Neural cell (in vitro differentiated cells): ENCODE measurements at regions not wholly inside any gene's neighbourhood (a gene's known extent, or its start where the extent isn't known, plus 50 kb on each side); places are given as distances from the start of the nearest gene placed in this dataset.

Source experiments
- H2AFZ ChIP-seq: fragments of 200-600, 300-800 bp; sonication (generic), shearing (Covaris generic); 2 replicates; pipeline ENCODE4 v1.6.0; 2014; ENCODE audit warnings: low read depth, mild to moderate bottlenecking, antibody characterized with exemption, low read length, moderate library complexity
- H3F3A ChIP-seq: fragments of 200-600 bp; shearing (Covaris generic); 2 replicates; pipeline ENCODE4 v1.6.1; 2016; ENCODE audit warnings: mild to moderate bottlenecking, moderate library complexity, mixed read lengths, antibody characterized with exemption, low read length; ENCODE audit not compliant: insufficient read depth, poor library complexity, severe bottlenecking
- H3K27ac ChIP-seq: fragments of 200-600, 300-800 bp; sonication (generic), shearing (Covaris generic); 2 replicates; pipeline ENCODE4 v1.5.1; 2014; ENCODE audit warnings: mild to moderate bottlenecking, low read length, moderate library complexity
- H3K27me3 ChIP-seq: fragments of 300-800, 200-600 bp; sonication (generic), shearing (Covaris generic); 2 replicates; pipeline ENCODE4 v1.6.0; 2014; ENCODE audit warnings: mild to moderate bottlenecking, low read depth, low read length, moderate library complexity; ENCODE audit not compliant: insufficient read depth
- H3K36me3 ChIP-seq: fragments of 300-800, 200-600 bp; sonication (generic), shearing (Covaris generic); 2 replicates; pipeline ENCODE4 v1.5.1; 2014; ENCODE audit warnings: mild to moderate bottlenecking, antibody characterized with exemption, low read length, moderate library complexity; ENCODE audit not compliant: insufficient read depth
- H3K4me2 ChIP-seq: fragments of 300-800, 200-600 bp; sonication (generic), shearing (Covaris generic); 2 replicates; pipeline ENCODE4 v1.6.0; 2014; ENCODE audit warnings: mild to moderate bottlenecking, low read length
- H3K4me3 ChIP-seq: fragments of 300-800, 200-600 bp; sonication (generic), shearing (Covaris generic); 2 replicates; pipeline ENCODE4 v1.5.1; 2014; ENCODE audit warnings: mild to moderate bottlenecking, low read length, moderate library complexity
- H3K79me2 ChIP-seq: fragments of 200-600 bp; shearing (Covaris generic); replicated peaks from 2 replicates; pipeline ENCODE4 v1.6.0; 2014; ENCODE audit warnings: mild to moderate bottlenecking, low read length, moderate library complexity; ENCODE audit not compliant: insufficient read depth
- H3K9ac ChIP-seq: fragments of 300-800, 200-600 bp; sonication (generic), shearing (Covaris generic); 2 replicates; pipeline ENCODE4 v1.6.1; 2016; ENCODE audit warnings: mild to moderate bottlenecking, low read length, mixed read lengths
- H3K9me2 ChIP-seq: fragments of 200-600 bp; shearing (Covaris generic); 2 replicates; pipeline ENCODE4 v1.6.1; 2016; ENCODE audit warnings: mild to moderate bottlenecking, low read length, mixed read lengths; ENCODE audit not compliant: insufficient read depth
- H3K9me3 ChIP-seq: fragments of 200-600, 300-800 bp; sonication (generic), shearing (Covaris generic); 2 replicates; pipeline ENCODE4 v1.6.1; 2016; ENCODE audit warnings: mild to moderate bottlenecking, mixed run types, low read length, moderate library complexity, mixed read lengths
- H4K20me1 ChIP-seq: fragments of 200-600 bp; shearing (Covaris generic); 2 replicates; pipeline ENCODE4 v1.6.1; 2016; ENCODE audit warnings: mild to moderate bottlenecking, mixed run types; ENCODE audit not compliant: insufficient read depth
- EZH2 ChIP-seq: fragments of 200-600, 300-800 bp; shearing (Covaris generic), sonication (generic); IDR thresholded peaks from 2 replicates; pipeline ENCODE4 v1.6.1; 2014; ENCODE audit warnings: antibody characterized with exemption, low read length, borderline replicate concordance, mild to moderate bottlenecking; ENCODE audit not compliant: insufficient read depth, poor library complexity, severe bottlenecking
- RAD21 ChIP-seq: fragments of 450-650 bp; conservative IDR thresholded peaks from 2 replicates; pipeline ENCODE4 v1.6.1; 2014; ENCODE audit warnings: antibody characterized with exemption, mild to moderate bottlenecking, moderate library complexity
- SMC3 ChIP-seq: fragments of 450-650 bp; conservative IDR thresholded peaks from 2 replicates; pipeline ENCODE4 v1.6.1; 2014; ENCODE audit warnings: antibody characterized with exemption, mild to moderate bottlenecking, moderate library complexity; ENCODE audit not compliant: poor library complexity
- TAF1 ChIP-seq: IDR thresholded peaks from 2 replicates; pipeline ENCODE4 v1.6.1; 2012; ENCODE audit warnings: low read depth
- TF ChIP-seq, protein P1 (sequence below): fragments of 450-650 bp; IDR thresholded peaks from 2 replicates; pipeline ENCODE4 v1.5.1; 2014; ENCODE audit warnings: antibody characterized with exemption, mild to moderate bottlenecking, moderate library complexity; ENCODE audit not compliant: poor library complexity, severe bottlenecking
- TF ChIP-seq, protein P2 (sequence below): IDR thresholded peaks from 2 replicates; pipeline ENCODE4 v1.6.1; 2012; ENCODE audit warnings: borderline replicate concordance

DNA sequence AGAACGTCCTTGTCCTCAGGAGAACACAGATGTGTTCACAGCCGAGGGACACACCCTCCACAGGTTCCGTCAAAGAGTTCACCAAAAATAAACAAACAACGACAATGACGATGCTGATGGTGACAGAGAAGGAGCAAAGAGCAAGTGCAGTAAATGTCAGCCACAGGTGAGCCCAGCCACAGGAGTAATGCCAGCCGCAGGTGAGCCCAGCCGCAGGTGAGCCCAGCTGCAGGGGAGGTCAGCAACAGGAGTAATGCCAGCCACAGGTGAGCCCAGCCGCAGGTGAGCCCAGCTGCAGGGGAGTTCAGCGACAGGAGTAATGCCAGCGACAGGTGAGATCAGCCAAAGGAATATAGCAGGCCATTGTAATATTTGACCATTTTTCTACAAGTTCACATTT is 315.2 kb downstream of the FOXL1 start:
- Histone ChIP-seq H4K20me1 (no peaks in the 10 kb centered on the region), H3K27me3 (no peaks in the 10 kb centered on the region), H3K27ac (no peak overlapping the region), H2AFZ (no peak overlapping the region), H3K79me2 (no peaks in the 10 kb centered on the region), H3K9me2 (no peaks in the 10 kb centered on the region), H3K9ac (no peak overlapping the region), H3K4me3 (no peak overlapping the region), H3K9me3 (no peaks in the 10 kb centered on the region), H3K36me3 (no peaks in the 10 kb centered on the region), H3F3A (no peaks in the 10 kb centered on the region), H3K4me2 (no peak overlapping the region)
- TF ChIP-seq SMC3 = no peak
- no peak for TF ChIP-seq RAD21
- TF ChIP-seq, protein P1, sequence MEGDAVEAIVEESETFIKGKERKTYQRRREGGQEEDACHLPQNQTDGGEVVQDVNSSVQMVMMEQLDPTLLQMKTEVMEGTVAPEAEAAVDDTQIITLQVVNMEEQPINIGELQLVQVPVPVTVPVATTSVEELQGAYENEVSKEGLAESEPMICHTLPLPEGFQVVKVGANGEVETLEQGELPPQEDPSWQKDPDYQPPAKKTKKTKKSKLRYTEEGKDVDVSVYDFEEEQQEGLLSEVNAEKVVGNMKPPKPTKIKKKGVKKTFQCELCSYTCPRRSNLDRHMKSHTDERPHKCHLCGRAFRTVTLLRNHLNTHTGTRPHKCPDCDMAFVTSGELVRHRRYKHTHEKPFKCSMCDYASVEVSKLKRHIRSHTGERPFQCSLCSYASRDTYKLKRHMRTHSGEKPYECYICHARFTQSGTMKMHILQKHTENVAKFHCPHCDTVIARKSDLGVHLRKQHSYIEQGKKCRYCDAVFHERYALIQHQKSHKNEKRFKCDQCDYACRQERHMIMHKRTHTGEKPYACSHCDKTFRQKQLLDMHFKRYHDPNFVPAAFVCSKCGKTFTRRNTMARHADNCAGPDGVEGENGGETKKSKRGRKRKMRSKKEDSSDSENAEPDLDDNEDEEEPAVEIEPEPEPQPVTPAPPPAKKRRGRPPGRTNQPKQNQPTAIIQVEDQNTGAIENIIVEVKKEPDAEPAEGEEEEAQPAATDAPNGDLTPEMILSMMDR = no peak
- no peak for TF ChIP-seq EZH2

DNA sequence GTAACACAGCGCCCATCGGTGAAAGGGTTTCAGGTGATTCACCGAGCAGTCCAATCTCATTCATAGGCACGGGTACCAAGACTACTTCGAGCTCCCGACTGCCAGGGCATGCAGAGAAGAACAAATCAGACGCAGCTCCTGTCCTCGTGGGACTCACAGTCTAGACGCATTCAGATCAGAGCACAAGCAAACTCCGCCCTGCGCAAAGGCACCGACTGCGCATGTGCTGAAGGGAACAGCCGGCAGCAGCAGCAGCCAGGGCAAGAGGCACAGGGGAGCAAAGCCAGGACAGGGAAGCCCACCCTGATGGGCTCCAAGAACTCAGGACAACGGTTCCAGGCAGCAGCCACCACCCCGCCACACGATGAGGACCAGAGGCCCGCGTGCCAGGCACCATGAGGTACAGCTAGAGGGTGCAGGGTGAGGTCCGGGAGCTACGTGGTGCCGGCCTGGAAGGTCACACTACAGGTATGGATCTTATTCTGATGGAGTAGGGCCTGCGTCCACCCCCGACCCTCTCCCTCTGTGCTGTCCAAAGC is 315.7 kb downstream of the FOXL1 start:
- H3K36me3 ChIP-seq = no peaks in the 10 kb centered on the region
- H3K4me2 ChIP-seq = no peak overlapping the region
- H2AFZ ChIP-seq = no peak overlapping the region
- no peaks in the 10 kb centered on the region for H3F3A ChIP-seq
- H3K27me3 ChIP-seq = no peaks in the 10 kb centered on the region
- H3K9me3 ChIP-seq = no peaks in the 10 kb centered on the region
- H3K27ac ChIP-seq = no peak overlapping the region
- TF ChIP-seq EZH2 (no peak), TAF1 (no peak)
- TF ChIP-seq, protein P2, sequence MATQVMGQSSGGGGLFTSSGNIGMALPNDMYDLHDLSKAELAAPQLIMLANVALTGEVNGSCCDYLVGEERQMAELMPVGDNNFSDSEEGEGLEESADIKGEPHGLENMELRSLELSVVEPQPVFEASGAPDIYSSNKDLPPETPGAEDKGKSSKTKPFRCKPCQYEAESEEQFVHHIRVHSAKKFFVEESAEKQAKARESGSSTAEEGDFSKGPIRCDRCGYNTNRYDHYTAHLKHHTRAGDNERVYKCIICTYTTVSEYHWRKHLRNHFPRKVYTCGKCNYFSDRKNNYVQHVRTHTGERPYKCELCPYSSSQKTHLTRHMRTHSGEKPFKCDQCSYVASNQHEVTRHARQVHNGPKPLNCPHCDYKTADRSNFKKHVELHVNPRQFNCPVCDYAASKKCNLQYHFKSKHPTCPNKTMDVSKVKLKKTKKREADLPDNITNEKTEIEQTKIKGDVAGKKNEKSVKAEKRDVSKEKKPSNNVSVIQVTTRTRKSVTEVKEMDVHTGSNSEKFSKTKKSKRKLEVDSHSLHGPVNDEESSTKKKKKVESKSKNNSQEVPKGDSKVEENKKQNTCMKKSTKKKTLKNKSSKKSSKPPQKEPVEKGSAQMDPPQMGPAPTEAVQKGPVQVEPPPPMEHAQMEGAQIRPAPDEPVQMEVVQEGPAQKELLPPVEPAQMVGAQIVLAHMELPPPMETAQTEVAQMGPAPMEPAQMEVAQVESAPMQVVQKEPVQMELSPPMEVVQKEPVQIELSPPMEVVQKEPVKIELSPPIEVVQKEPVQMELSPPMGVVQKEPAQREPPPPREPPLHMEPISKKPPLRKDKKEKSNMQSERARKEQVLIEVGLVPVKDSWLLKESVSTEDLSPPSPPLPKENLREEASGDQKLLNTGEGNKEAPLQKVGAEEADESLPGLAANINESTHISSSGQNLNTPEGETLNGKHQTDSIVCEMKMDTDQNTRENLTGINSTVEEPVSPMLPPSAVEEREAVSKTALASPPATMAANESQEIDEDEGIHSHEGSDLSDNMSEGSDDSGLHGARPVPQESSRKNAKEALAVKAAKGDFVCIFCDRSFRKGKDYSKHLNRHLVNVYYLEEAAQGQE = no peak
- TF ChIP-seq, protein P1 = no peak
- no peaks in the 10 kb centered on the region for H3K9me2 ChIP-seq
- H3K4me3 ChIP-seq = no peak overlapping the region
- no peaks in the 10 kb centered on the region for H3K79me2 ChIP-seq
- H4K20me1 ChIP-seq = no peaks in the 10 kb centered on the region
- H3K9ac ChIP-seq = no peak overlapping the region
